Heart left ventricle (tissue), 16 donors: ENCODE measurements at regions not wholly inside any gene's neighbourhood (a gene's known extent, or its start where the extent isn't known, plus 50 kb on each side); places are given as distances from the start of the nearest gene placed in this dataset.
A peak's percentile ranks its signal among the peaks of the same experiment; 100 is the strongest.

Experiments used
- ATAC-seq, 4 donors: fragments of 200-7000 bp; cut with Tn5 transposase; one replicate each; pipeline ENCODE4 v1.9.1; 2020 to 2022; ENCODE audit warnings: moderate library complexity in 4 of 4, mild to moderate bottlenecking in 3 of 4, moderate number of reproducible peaks in 1 of 4
- DNase-seq, 5 donors: peaks; one replicate each; pipeline ENCODE4 v3.0.0-alpha.2; 2020
- H3K27ac ChIP-seq, 12 donors: fragments of 200-600 bp; sonication (generic) in 4 of 12; one replicate each; pipeline versions ENCODE4 v1.5.0 to v1.8.0; 2016 to 2022; ENCODE audit warnings: mild to moderate bottlenecking in 2 of 12
- H3K27me3 ChIP-seq, 9 donors: fragments of 200-600 bp; sonication (generic) in 2 of 9; one replicate each; pipeline versions ENCODE4 v1.5.1 to v1.8.0; 2016 to 2022; ENCODE audit warnings: mild to moderate bottlenecking in 3 of 9
- H3K36me3 ChIP-seq, 9 donors: fragments of 200-600 bp; sonication (generic) in 2 of 9; one replicate each; pipeline versions ENCODE4 v1.5.0 to v1.8.0; 2018 to 2022; ENCODE audit warnings: mild to moderate bottlenecking in 2 of 9
- H3K4me1 ChIP-seq, 12 donors: fragments of 200-600 bp; sonication (generic) in 4 of 12; one replicate each; pipeline versions ENCODE4 v1.5.0 to v1.8.0; 2016 to 2022; ENCODE audit warnings: mild to moderate bottlenecking in 3 of 12
- H3K4me3 ChIP-seq, 12 donors: fragments of 200-600 bp; sonication (generic) in 4 of 12; one replicate each; pipeline versions ENCODE4 v1.5.0 to v1.8.0; 2017 to 2022; ENCODE audit warnings: mild to moderate bottlenecking in 9 of 12, moderate library complexity in 4 of 12
- H3K9me3 ChIP-seq, 12 donors: fragments of 200-600 bp; sonication (generic) in 4 of 12; one replicate each; pipeline versions ENCODE4 v1.5.0 to v1.8.0; 2016 to 2022; ENCODE audit warnings: mild to moderate bottlenecking in 1 of 12
- POLR2A ChIP-seq, 2 donors: fragments of 450-650 bp; IDR thresholded peaks; one replicate each; pipeline ENCODE4 v1.6.1; 2017; ENCODE audit warnings: antibody characterized with exemption in 2 of 2, mild to moderate bottlenecking in 2 of 2, moderate library complexity in 2 of 2
- WGBS, 4 donors: extraction: QIAGEN DNeasy Blood & Tissue Kit in 2 of 4; methylation state at CpG; one replicate each; pipeline versions ENCODE4 v1.1.5 to v1.1.7; 2013 to 2018; 5-methylcytosine and 5-hydroxymethylcytosine counted together
- intact Hi-C, 10 donors: fragments of 100-400 bp; cut with DNase I; formaldehyde crosslinking; loops; one replicate each; pipeline versions ENCODE4 v1.11.1 to v1.14.2; 2022
- TF ChIP-seq, protein P1 (sequence below), 12 donors: fragments of 200-600 bp; sonication (generic) in 4 of 12; IDR thresholded peaks; one replicate each; pipeline versions ENCODE4 v1.5.0 to v1.8.0; 2018 to 2022; ENCODE audit warnings: antibody characterized with exemption in 12 of 12, mild to moderate bottlenecking in 5 of 12
- donor health status: ischemic (EF 13 %, LVEDD 7.1; RV severe dilation, severe dysfunction).
- donor health status: healthy with polysubstance abuse.
- donor health status: DM: no; HTN: yes; CAD: no.
- donor health status: DM: no; HTN: no; CAD: no.
- donor health status: ischemic (EF 25% LVEDD 6.9; RV normal size, moderate dysfunction).
- donor health status: ischemic (EF 25% LVEDD 5.7; RV mildly dilated, moderate dysfunction).
- donor health status: healthy.
- donor health status: DM: yes; HTN: yes; CAD: no.
- donor health status: ischemic (EF 35%, LVEDD 5.7; RV mildly dilated, moderate dysfunction).
- donor health status: nonischemic (EF 11% LVEDD 7.7; RV severe dilation, severe dysfunction).
- donor health status: DM: yes; HTN: yes; CAD: no.
- donor health status: PGD.
- donor health status: ischemic (EF 29% LVEDD 5.4; RV normal size, mild dysfunction).
- donor health status: nonischemic (EF 23%, LVEDD 6.1; RV moderate dilation, normal function).

DNA sequence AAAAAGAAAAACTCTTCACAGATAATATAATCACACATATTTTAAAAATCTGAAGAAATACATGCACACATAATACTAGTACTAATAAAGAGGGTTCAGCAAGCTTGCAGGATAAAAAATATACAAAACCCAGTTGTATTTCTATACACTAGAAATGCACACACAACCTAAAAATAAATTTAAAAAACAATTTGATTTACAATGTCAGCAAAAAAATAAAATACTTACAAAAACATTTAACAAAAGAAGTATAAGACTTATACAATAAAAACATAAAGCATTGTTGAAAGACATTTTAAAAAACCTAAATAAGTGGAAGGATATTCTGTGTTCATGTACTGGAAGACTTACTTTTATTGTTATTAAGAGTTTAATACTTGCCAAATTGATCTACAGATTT is 81.7 kb upstream of the ALK start:
- H3K36me3 ChIP-seq, result no peaks in the 10 kb centered on the region
- no peak overlapping the region for H3K4me3 ChIP-seq
- DNase-seq (no peak), ATAC-seq (no peak)
- no peaks in the 10 kb centered on the region for H3K27me3 ChIP-seq
- H3K4me1 ChIP-seq, result no peaks in the 10 kb centered on the region
- intact Hi-C loops, result no loop called here
- peaks cover 0 to 18% (median 2%) of the 10 kb centered on the region in 12 donors for H3K9me3 ChIP-seq
- TF ChIP-seq, protein P1, sequence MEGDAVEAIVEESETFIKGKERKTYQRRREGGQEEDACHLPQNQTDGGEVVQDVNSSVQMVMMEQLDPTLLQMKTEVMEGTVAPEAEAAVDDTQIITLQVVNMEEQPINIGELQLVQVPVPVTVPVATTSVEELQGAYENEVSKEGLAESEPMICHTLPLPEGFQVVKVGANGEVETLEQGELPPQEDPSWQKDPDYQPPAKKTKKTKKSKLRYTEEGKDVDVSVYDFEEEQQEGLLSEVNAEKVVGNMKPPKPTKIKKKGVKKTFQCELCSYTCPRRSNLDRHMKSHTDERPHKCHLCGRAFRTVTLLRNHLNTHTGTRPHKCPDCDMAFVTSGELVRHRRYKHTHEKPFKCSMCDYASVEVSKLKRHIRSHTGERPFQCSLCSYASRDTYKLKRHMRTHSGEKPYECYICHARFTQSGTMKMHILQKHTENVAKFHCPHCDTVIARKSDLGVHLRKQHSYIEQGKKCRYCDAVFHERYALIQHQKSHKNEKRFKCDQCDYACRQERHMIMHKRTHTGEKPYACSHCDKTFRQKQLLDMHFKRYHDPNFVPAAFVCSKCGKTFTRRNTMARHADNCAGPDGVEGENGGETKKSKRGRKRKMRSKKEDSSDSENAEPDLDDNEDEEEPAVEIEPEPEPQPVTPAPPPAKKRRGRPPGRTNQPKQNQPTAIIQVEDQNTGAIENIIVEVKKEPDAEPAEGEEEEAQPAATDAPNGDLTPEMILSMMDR (IDR thresholded peaks at IDR 0.05), result no peak
- TF ChIP-seq POLR2A (IDR thresholded peaks at IDR 0.05), result no peak
- H3K27ac ChIP-seq, result no peak overlapping the region

DNA sequence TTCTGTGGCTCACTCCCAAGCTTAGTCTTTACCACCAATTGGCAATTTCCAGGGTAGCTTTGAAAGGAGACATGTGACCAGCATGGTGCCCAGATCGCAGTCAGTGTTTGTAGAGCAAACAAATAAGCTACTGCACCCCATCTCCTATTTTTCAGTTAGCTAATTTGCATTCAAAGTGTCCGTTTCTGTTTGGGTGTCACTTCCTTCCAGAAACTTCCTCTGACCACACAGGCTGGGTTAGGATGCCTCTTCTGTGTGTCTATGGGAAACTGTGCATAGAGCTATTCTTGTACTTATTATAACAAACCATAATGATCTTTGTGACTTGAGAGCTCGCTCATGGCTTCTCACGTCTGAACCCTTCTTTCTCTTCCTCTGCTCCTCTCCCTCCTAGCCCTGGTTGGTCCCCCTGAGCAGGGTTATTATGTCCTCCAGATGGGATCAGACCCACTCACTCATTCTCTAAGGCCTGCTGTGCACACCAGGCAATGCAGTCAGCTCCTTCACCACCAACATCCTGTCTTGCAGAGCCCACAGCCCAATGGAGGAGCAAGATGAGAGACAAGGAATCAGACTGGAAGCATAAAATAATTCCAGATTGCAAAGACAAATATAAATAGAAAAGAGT is 101.2 kb upstream of the ALK start:
- H3K9me3 ChIP-seq, result no peaks in the 10 kb centered on the region
- no peak overlapping the region for H3K27ac ChIP-seq
- H3K27me3 ChIP-seq, result peaks cover 0 to 26% (median 7%) of the 10 kb centered on the region in 9 donors
- DNase-seq (no peak), ATAC-seq (no peak)
- no peaks in the 10 kb centered on the region for H3K36me3 ChIP-seq
- intact Hi-C loops, result loop anchor here in 1 of 10 donors (10.0 kb wide), 1 partner anchor 1068 kb away; no protein-coding TSS in a partner anchor
- no peak overlapping the region for H3K4me3 ChIP-seq
- WGBS, 4 donors, result 64 to 71% (median 70%) methylated on average over 4 of the region's 4 CpGs
- H3K4me1 ChIP-seq, result no peaks in the 10 kb centered on the region
- TF ChIP-seq, protein P1 (IDR thresholded peaks at IDR 0.05), result no peak
- TF ChIP-seq POLR2A (IDR thresholded peaks at IDR 0.05), result no peak

DNA sequence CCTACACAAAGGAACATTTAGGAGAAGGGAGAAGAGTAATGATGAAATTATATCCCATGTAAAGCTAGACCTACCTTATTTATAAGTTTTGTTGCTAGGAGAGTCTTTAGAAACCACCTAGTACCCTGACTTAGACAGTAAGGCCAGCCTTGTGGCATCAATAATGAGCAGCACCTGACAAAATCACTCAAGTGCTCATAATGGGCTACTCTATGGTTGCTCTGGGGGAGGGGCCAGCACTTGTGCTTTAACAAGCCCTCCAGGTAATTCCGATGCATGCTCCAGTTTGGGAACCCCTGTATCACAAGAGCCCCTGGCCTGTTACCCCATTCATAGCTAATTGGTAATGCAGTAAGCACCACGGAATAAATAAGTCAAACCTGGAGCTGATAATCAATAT is 102.9 kb upstream of the ALK start:
- DNase-seq (no peak), ATAC-seq (no peak)
- no peak for TF ChIP-seq POLR2A (IDR thresholded peaks at IDR 0.05)
- TF ChIP-seq, protein P1 (IDR thresholded peaks at IDR 0.05), result no peak
- Histone ChIP-seq H3K36me3 (no peaks in the 10 kb centered on the region), H3K4me3 (no peak overlapping the region), H3K27ac (no peak overlapping the region), H3K9me3 (no peaks in the 10 kb centered on the region), H3K27me3 (peaks cover 0 to 26% (median 7%) of the 10 kb centered on the region in 9 donors), H3K4me1 (no peaks in the 10 kb centered on the region)
- intact Hi-C loops, result loop anchor here in 1 of 10 donors (10.0 kb wide), 1 partner anchor 1069 kb away; no protein-coding TSS in a partner anchor
- 80 to 85% (median 83%) methylated on average over 2 of the region's 2 CpGs for WGBS, 4 donors

DNA sequence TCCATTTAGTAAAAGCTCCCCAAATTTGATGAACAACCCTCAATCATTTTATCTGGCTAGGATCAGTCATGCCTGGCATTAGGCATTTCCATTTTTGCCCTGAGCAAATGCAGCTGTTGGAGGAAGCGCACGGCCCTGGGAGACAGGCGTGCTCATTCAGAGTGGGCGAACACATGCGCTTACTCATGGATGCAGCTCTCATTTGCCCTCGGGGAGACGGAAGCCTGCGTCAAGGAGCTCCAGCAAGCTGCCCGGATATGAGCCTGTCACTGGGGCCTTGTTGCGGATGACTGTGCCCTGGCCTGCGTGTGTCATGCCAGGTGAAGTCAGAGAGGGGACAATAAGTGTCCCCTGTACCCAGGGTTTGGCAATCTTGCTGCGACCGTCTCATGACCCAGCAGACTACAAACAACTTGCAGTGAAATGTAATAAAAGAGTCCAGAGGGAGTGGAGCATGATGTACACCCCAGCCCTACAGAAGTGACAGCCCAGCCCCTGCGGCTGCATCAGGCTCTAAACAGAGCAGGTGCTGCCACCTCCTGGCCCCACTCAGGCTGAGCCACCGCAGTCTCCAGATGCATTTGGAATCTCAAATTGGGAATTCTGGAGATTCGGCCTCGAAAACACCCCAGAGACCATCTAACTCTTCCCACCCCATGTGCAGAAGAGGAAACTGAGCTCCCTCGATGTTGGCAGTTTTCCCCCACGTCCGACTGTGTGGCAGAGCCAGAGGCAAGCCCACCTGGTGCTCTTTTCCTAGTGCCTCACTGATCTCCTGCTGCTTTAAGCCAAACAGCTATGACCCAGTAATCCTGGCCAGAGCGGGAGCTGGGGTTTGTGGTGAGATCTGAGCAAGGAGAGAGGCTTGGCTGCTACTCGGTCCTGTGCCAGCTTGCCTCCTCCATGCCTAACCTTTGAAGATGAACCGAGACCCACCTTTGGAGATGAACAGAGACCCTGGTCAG is 105.0 kb upstream of the ALK start:
- H3K27ac ChIP-seq, result no peak overlapping the region
- H3K4me3 ChIP-seq, result no peak overlapping the region
- H3K4me1 ChIP-seq, result no peaks in the 10 kb centered on the region
- intact Hi-C loops, result loop anchor here (1.0 to 10.0 kb wide), 5 partner anchors 102 to 1072 kb away; partner anchors contain the start of gene ALK (in 2 of the 10)
- no peaks in the 10 kb centered on the region for H3K9me3 ChIP-seq
- DNase-seq, result peak; percentile 25 to 64 (median 40)
- peak; percentile 66 to 82 (median 80) for ATAC-seq
- TF ChIP-seq, protein P1 (IDR thresholded peaks at IDR 0.05), result peak; percentile 32 to 71 (median 64)
- no peak for TF ChIP-seq POLR2A (IDR thresholded peaks at IDR 0.05)
- 41 to 48% (median 42%) methylated on average over 23 of the region's 23 CpGs for WGBS, 4 donors
- H3K36me3 ChIP-seq, result no peaks in the 10 kb centered on the region
- peaks cover 0 to 35% (median 7%) of the 10 kb centered on the region in 9 donors for H3K27me3 ChIP-seq
